IMR-90 (cell line): ENCODE measurements at regions not wholly inside any gene's neighbourhood (a gene's known extent, or its start where the extent isn't known, plus 50 kb on each side); places are given as distances from the start of the nearest gene placed in this dataset.

Source experiments
- ATAC-seq: fragments of 200-7000 bp; cut with Tn5 transposase; 2 replicates; pipeline ENCODE4 v1.9.1; 2020; ENCODE audit warnings: low read depth, mild to moderate bottlenecking, moderate library complexity
- BruUV-seq: library from RNA; stranded (reverse); fragments of 400-500 nt; replicated peaks from 2 replicates; lab custom pipeline; 2021; lab: Mats Ljungman, UMichigan
- CTCF ChIA-PET: fragments of 300-600 bp; formaldehyde crosslinking; extraction: SDS; loops from one replicate; lab custom pipeline; 2021; ENCODE audit warnings: antibody characterized with exemption; lab: Yijun Ruan, JAX
- POLR2A ChIA-PET: fragments of 300-600 bp; sonication (Branson Sonifier 250); formaldehyde crosslinking; loops from one replicate; lab custom pipeline; 2022; ENCODE audit warnings: antibody characterized with exemption; ENCODE audit not compliant: unreplicated experiment; lab: Charles Lee
- DNase-seq: peaks from one replicate; pipeline ENCODE4 v3.0.0; 2013
- H2AFZ ChIP-seq: replicated peaks from 2 replicates; pipeline ENCODE3; 2013; ENCODE audit warnings: low read length, mild to moderate bottlenecking; ENCODE audit not compliant: poor library complexity
- H2AK5ac ChIP-seq: 2 replicates; pipeline ENCODE4 v1.6.1; 2013; ENCODE audit warnings: low read depth, low read length, inconsistent platforms
- H2AK9ac ChIP-seq: replicated peaks from 2 replicates; pipeline ENCODE3; 2013; ENCODE audit warnings: mild to moderate bottlenecking, low read depth, low read length, moderate library complexity; ENCODE audit not compliant: poor library complexity
- H2BK120ac ChIP-seq: 2 replicates; pipeline ENCODE4 v1.6.1; 2013; ENCODE audit warnings: low read depth, low read length, inconsistent platforms
- H2BK15ac ChIP-seq: 3 replicates; pipeline ENCODE4 v1.6.1; 2013; ENCODE audit warnings: low read depth, low read length, inconsistent platforms
- H2BK20ac ChIP-seq: 2 replicates; pipeline ENCODE4 v1.6.1; 2013; ENCODE audit warnings: low read depth, mild to moderate bottlenecking, inconsistent platforms, low read length, moderate library complexity
- H2BK5ac ChIP-seq: 2 replicates; pipeline ENCODE4 v1.6.1; 2013; ENCODE audit warnings: mild to moderate bottlenecking, low read depth, low read length, inconsistent platforms; ENCODE audit not compliant: poor library complexity, severe bottlenecking
- H3K14ac ChIP-seq: replicated peaks from 2 replicates; pipeline ENCODE4 v1.6.1; 2013; ENCODE audit warnings: low read depth, low read length, inconsistent platforms
- H3K18ac ChIP-seq: 2 replicates; pipeline ENCODE4 v1.6.1; 2013; ENCODE audit warnings: low read depth, low read length, control low read depth
- H3K23ac ChIP-seq: 2 replicates; pipeline ENCODE4 v1.6.1; 2013; ENCODE audit warnings: low read depth, low read length, inconsistent platforms
- H3K27ac ChIP-seq: 2 replicates; pipeline ENCODE4 v1.5.1; 2013; ENCODE audit warnings: mild to moderate bottlenecking, control low read depth, low read length; ENCODE audit not compliant: insufficient read depth
- H3K27me3 ChIP-seq: 2 replicates; pipeline ENCODE4 v1.6.1; 2013; ENCODE audit warnings: low read length; ENCODE audit not compliant: control insufficient read depth, insufficient read depth
- H3K36me3 ChIP-seq: 2 replicates; pipeline ENCODE4 v1.6.1; 2013; ENCODE audit warnings: low read length, mixed read lengths; ENCODE audit not compliant: control insufficient read depth, insufficient read depth
- H3K4ac ChIP-seq: 2 replicates; pipeline ENCODE4 v1.6.1; 2013; ENCODE audit warnings: low read depth, low read length, inconsistent platforms
- H3K4me1 ChIP-seq: 2 replicates; pipeline ENCODE4 v1.6.1; 2013; ENCODE audit warnings: low read length, mixed read lengths; ENCODE audit not compliant: control insufficient read depth, insufficient read depth
- H3K4me2 ChIP-seq: 2 replicates; pipeline ENCODE4 v1.6.1; 2013; ENCODE audit warnings: low read depth, mild to moderate bottlenecking, control low read depth, low read length, moderate library complexity
- H3K4me3 ChIP-seq: 2 replicates; pipeline ENCODE4 v1.5.1; 2013; ENCODE audit warnings: low read depth, mild to moderate bottlenecking, control low read depth, low read length, moderate library complexity; ENCODE audit not compliant: insufficient read depth
- H3K56ac ChIP-seq: 2 replicates; pipeline ENCODE4 v1.6.1; 2013; ENCODE audit warnings: low read length, inconsistent platforms; ENCODE audit not compliant: insufficient read depth; ENCODE audit errors: extremely low read depth
- H3K79me1 ChIP-seq, 2 experiments: 2 replicates each; pipeline ENCODE4 v1.6.1; 2013; ENCODE audit warnings: low read length in 2 of 2, inconsistent platforms in 1 of 2, low read depth in 1 of 2
- H3K9ac ChIP-seq: 2 replicates; pipeline ENCODE4 v1.6.1; 2013; ENCODE audit warnings: low read depth, low read length, control low read depth
- H3K9me1 ChIP-seq: 2 replicates; pipeline ENCODE4 v1.6.1; 2013; ENCODE audit warnings: low read length, inconsistent platforms; ENCODE audit not compliant: insufficient read depth
- H3K9me3 ChIP-seq: 2 replicates; pipeline ENCODE4 v1.6.1; 2013; ENCODE audit warnings: low read length; ENCODE audit not compliant: control insufficient read depth, insufficient read depth
- H4K20me1 ChIP-seq: 2 replicates; pipeline ENCODE4 v1.6.1; 2013; ENCODE audit warnings: low read length, inconsistent platforms; ENCODE audit not compliant: insufficient read depth
- H4K5ac ChIP-seq: 2 replicates; pipeline ENCODE4 v1.6.1; 2013; ENCODE audit warnings: mild to moderate bottlenecking, low read depth, low read length, control low read depth
- H4K8ac ChIP-seq, 2 experiments: 2 replicates each; pipeline ENCODE4 v1.6.1; 2013; ENCODE audit warnings: low read depth in 2 of 2, low read length in 2 of 2, control low read depth in 1 of 2, inconsistent platforms in 1 of 2
- H4K91ac ChIP-seq: 2 replicates; pipeline ENCODE4 v1.6.1; 2013; ENCODE audit warnings: low read depth, low read length, inconsistent platforms; ENCODE audit not compliant: insufficient read depth
- CEBPB ChIP-seq: IDR thresholded peaks from 2 replicates; pipeline ENCODE4 v1.6.1; 2012; ENCODE audit warnings: low read depth, low read length, improper control_type of control experiment
- CHD1 ChIP-seq: IDR thresholded peaks from 2 replicates; pipeline ENCODE4 v1.6.1; 2012; ENCODE audit warnings: low read depth, low read length, improper control_type of control experiment
- FOS ChIP-seq: fragments of 150-350 bp; IDR thresholded peaks from 2 replicates; pipeline ENCODE4 v1.6.1; 2016; ENCODE audit warnings: low read depth, low read length
- MAFK ChIP-seq: IDR thresholded peaks from 2 replicates; pipeline ENCODE4 v1.6.1; 2012; ENCODE audit warnings: low read depth, low read length, improper control_type of control experiment
- MAZ ChIP-seq: IDR thresholded peaks from 2 replicates; pipeline ENCODE4 v1.6.1; 2012; ENCODE audit warnings: low read depth, mild to moderate bottlenecking, low read length, improper control_type of control experiment, moderate library complexity, borderline replicate concordance
- MXI1 ChIP-seq: IDR thresholded peaks from 2 replicates; pipeline ENCODE4 v1.6.1; 2012; ENCODE audit warnings: low read depth, mild to moderate bottlenecking, low read length, moderate library complexity, borderline replicate concordance
- POLR2A ChIP-seq: IDR thresholded peaks from 2 replicates; pipeline ENCODE4 v1.6.1; 2012; ENCODE audit warnings: mild to moderate bottlenecking, low read depth, low read length
- RAD21 ChIP-seq: IDR thresholded peaks from 2 replicates; pipeline ENCODE4 v1.6.1; 2012; ENCODE audit warnings: low read length, improper control_type of control experiment
- RCOR1 ChIP-seq: IDR thresholded peaks from 2 replicates; pipeline ENCODE4 v1.6.1; 2012; ENCODE audit warnings: mild to moderate bottlenecking, low read length, improper control_type of control experiment; ENCODE audit not compliant: insufficient replicate concordance
- RFX5 ChIP-seq: IDR thresholded peaks from 2 replicates; pipeline ENCODE4 v1.8.0; 2012; ENCODE audit warnings: low read depth, mild to moderate bottlenecking, low read length, moderate library complexity
- SMC3 ChIP-seq: fragments of 150-350 bp; IDR thresholded peaks from 2 replicates; pipeline ENCODE4 v1.6.1; 2016; ENCODE audit warnings: low read depth, mild to moderate bottlenecking, antibody characterized with exemption, low read length, moderate library complexity
- WGBS, 2 experiments: methylation state at CpG; one replicate each; pipeline versions ENCODE4 v1.1.5 to v1.1.7; 2013; ENCODE audit warnings: missing lambda C conversion rate in 2 of 2; ENCODE audit not compliant: insufficient read length in 1 of 2; ENCODE audit errors: extremely low coverage in 2 of 2; 5-methylcytosine and 5-hydroxymethylcytosine counted together
- dilution Hi-C: fragments of 300-500 bp; cut with HindIII; formaldehyde crosslinking; loops from one replicate; pipeline ENCODE4 v1.14.3; 2018; ENCODE audit warnings: low sequenced_read_pairs; ENCODE audit not compliant: unreplicated experiment
- in situ Hi-C: fragments of 300-500 bp; cut with MboI; formaldehyde crosslinking; loops from 3 replicates; pipeline ENCODE4 v1.14.3; 2019; ENCODE audit warnings: low sequenced_read_pairs, inconsistent platforms, mixed read lengths
- intact Hi-C: fragments of 100-400 bp; cut with micrococcal nuclease; formaldehyde crosslinking; loops from 2 replicates; pipeline ENCODE4 v1.10.0; 2022
- TF ChIP-seq, protein P1 (sequence below): fragments of 150-350 bp; IDR thresholded peaks from 2 replicates; pipeline ENCODE4 v1.6.1; 2017; ENCODE audit warnings: mild to moderate bottlenecking, antibody characterized with exemption, low read length, low read depth
- TF ChIP-seq, protein P2 (sequence below): conservative IDR thresholded peaks from 2 replicates; pipeline ENCODE4 v1.5.1; 2012; ENCODE audit warnings: mild to moderate bottlenecking, low read depth, low read length, improper control_type of control experiment

DNA sequence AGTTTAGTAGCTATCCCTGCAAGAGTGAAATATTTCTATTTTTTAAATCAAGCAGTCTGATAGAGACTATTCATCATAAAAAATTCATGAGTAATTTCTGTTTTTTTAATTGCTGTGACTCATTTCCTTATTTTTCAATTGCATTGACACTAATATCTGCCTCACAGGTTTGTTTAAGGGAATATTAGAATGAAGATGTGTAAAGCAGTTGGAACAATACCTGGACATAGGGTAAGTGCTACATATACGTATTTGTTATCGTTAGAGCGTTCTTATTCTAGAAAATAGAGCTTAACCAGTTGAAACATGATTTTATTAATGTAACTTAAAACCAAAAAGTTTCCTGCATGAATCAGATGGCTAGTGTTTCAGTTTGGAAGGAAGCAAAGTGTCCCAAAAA, 2211.3 kb downstream of the PCDH7 start:
- Histone ChIP-seq H3K4me1 (no peaks in the 10 kb centered on the region), H3K56ac (no peak overlapping the region), H4K5ac (no peak overlapping the region), H3K27me3 (no peaks in the 10 kb centered on the region), H4K20me1 (no peaks in the 10 kb centered on the region), H3K36me3 (no peaks in the 10 kb centered on the region), H3K23ac (no peak overlapping the region), H2BK120ac (no peak overlapping the region), H3K9ac (no peak overlapping the region), H2BK5ac (no peak overlapping the region), H2AK5ac (no peak overlapping the region), H2AK9ac (no peak overlapping the region), H3K9me3 (no peaks in the 10 kb centered on the region; the same call in 1 of the 2 replicates), H2BK15ac (no peak overlapping the region), H3K79me1 (no peaks in the 10 kb centered on the region), H2AFZ (no peak overlapping the region), H3K14ac (no peak overlapping the region), H3K9me1 (no peaks in the 10 kb centered on the region), H2BK20ac (no peak overlapping the region), H3K18ac (no peak overlapping the region), H4K8ac (no peak overlapping the region), H3K27ac (no peak overlapping the region), H3K4me3 (no peak overlapping the region), H3K4ac (no peak overlapping the region), H3K4me2 (no peak overlapping the region), H4K91ac (no peak overlapping the region)
- POLR2A ChIA-PET, result no interaction called here
- dilution Hi-C loops (no loop called here), intact Hi-C loops (no loop called here), in situ Hi-C loops (no loop called here)
- no CpG with 5 or more reads among the region's 3 CpGs for WGBS, 2 experiments
- DNase-seq (no peak), ATAC-seq (no peak)
- CTCF ChIA-PET, result no interaction called here
- TF ChIP-seq FOS (no peak), POLR2A (no peak), RAD21 (no peak), MAZ (no peak), SMC3 (no peak), MXI1 (no peak), CEBPB (no peak), RFX5 (no peak), CHD1 (no peak), MAFK (no peak), RCOR1 (no peak)
- TF ChIP-seq, protein P1, sequence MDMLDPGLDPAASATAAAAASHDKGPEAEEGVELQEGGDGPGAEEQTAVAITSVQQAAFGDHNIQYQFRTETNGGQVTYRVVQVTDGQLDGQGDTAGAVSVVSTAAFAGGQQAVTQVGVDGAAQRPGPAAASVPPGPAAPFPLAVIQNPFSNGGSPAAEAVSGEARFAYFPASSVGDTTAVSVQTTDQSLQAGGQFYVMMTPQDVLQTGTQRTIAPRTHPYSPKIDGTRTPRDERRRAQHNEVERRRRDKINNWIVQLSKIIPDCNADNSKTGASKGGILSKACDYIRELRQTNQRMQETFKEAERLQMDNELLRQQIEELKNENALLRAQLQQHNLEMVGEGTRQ, result no peak
- TF ChIP-seq, protein P2, sequence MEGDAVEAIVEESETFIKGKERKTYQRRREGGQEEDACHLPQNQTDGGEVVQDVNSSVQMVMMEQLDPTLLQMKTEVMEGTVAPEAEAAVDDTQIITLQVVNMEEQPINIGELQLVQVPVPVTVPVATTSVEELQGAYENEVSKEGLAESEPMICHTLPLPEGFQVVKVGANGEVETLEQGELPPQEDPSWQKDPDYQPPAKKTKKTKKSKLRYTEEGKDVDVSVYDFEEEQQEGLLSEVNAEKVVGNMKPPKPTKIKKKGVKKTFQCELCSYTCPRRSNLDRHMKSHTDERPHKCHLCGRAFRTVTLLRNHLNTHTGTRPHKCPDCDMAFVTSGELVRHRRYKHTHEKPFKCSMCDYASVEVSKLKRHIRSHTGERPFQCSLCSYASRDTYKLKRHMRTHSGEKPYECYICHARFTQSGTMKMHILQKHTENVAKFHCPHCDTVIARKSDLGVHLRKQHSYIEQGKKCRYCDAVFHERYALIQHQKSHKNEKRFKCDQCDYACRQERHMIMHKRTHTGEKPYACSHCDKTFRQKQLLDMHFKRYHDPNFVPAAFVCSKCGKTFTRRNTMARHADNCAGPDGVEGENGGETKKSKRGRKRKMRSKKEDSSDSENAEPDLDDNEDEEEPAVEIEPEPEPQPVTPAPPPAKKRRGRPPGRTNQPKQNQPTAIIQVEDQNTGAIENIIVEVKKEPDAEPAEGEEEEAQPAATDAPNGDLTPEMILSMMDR, result no peak
- BruUV-seq, result no TSS peak
